SH-SY5Y (cell line): ENCODE measurements at regions not wholly inside any gene's neighbourhood (a gene's known extent, or its start where the extent isn't known, plus 50 kb on each side); places are given as distances from the start of the nearest gene placed in this dataset.

ENCODE experiments used
- GATA2 ChIP-seq: IDR thresholded peaks from 2 replicates; pipeline ENCODE4 v1.6.1; 2011; ENCODE audit warnings: mild to moderate bottlenecking, low read depth, low read length
- GATA3 ChIP-seq: IDR thresholded peaks from 2 replicates; pipeline ENCODE4 v1.6.1; 2011; ENCODE audit warnings: low read depth, mild to moderate bottlenecking, low read length, moderate library complexity

DNA sequence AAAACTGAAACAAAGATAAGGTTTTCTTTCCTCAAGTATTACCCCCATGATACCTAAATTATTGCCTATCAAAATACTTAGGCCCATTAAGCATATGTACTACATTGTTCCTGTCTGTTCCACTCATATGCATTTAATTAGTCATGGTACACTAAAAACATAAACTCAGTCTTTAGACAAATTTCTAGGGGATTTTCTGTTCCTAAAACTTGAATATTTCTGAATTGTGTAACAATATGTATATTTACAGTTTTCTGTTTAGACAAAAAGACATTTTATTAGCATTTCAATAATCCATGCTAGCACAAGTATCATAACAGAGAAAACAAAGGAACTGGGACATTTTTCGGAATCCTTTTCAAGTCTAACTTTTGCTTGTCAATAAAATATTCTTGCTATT, 234.2 kb downstream of the CRPPA start:
- TF ChIP-seq GATA2, result no peak
- no peak for TF ChIP-seq GATA3
